Heart right ventricle (tissue), 16 donors: ENCODE measurements at regions not wholly inside any gene's neighbourhood (a gene's known extent, or its start where the extent isn't known, plus 50 kb on each side); places are given as distances from the start of the nearest gene placed in this dataset.

Source experiments
- ATAC-seq, 8 donors: fragments of 200-7000 bp; cut with Tn5 transposase; one replicate each; pipeline ENCODE4 v1.9.1; 2020; ENCODE audit warnings: mild to moderate bottlenecking in 8 of 8, moderate library complexity in 8 of 8, moderate number of reproducible peaks in 1 of 8
- DNase-seq, 2 donors: peaks; one replicate each; pipeline ENCODE4 v3.0.0-alpha.2; 2020
- H3K27ac ChIP-seq, 10 donors: fragments of 200-600 bp; sonication (generic) in 2 of 10; one replicate each; pipeline versions ENCODE4 v1.5.0 to v1.8.0; 2020 to 2022; ENCODE audit warnings: mild to moderate bottlenecking in 3 of 10
- H3K27me3 ChIP-seq, 7 donors: fragments of 200-600 bp; one replicate each; pipeline ENCODE4 v1.8.0; 2021 to 2022; ENCODE audit warnings: mild to moderate bottlenecking in 2 of 7
- H3K36me3 ChIP-seq, 9 donors: fragments of 200-600 bp; sonication (generic) in 1 of 9; one replicate each; pipeline versions ENCODE4 v1.5.0 to v1.8.0; 2020 to 2022; ENCODE audit warnings: mild to moderate bottlenecking in 2 of 9
- H3K4me1 ChIP-seq, 9 donors: fragments of 200-600 bp; sonication (generic) in 1 of 9; one replicate each; pipeline versions ENCODE4 v1.5.0 to v1.8.0; 2020 to 2022; ENCODE audit warnings: mild to moderate bottlenecking in 4 of 9
- H3K4me3 ChIP-seq, 10 donors: fragments of 200-600 bp; sonication (generic) in 2 of 10; one replicate each; pipeline versions ENCODE4 v1.5.0 to v1.8.0; 2020 to 2022; ENCODE audit warnings: mild to moderate bottlenecking in 7 of 10, moderate library complexity in 2 of 10
- H3K9me3 ChIP-seq, 11 donors: fragments of 200-600 bp in 10 of 11; sonication (generic) in 2 of 11; one replicate each; pipeline versions ENCODE4 v1.5.0 to v1.8.0; 2013 to 2022; ENCODE audit warnings: mild to moderate bottlenecking in 2 of 11, control low read depth in 1 of 11, moderate library complexity in 1 of 11
- WGBS, 2 donors: extraction: QIAGEN DNeasy Blood & Tissue Kit; methylation state at CpG; one replicate each; pipeline ENCODE4 v1.1.7; 2013; ENCODE audit warnings: inconsistent platforms in 1 of 2; 5-methylcytosine and 5-hydroxymethylcytosine counted together
- intact Hi-C, 10 donors: fragments of 100-400 bp; cut with DNase I; formaldehyde crosslinking; loops; one replicate each; pipeline versions ENCODE4 v1.11.1 to v1.14.2; 2022
- TF ChIP-seq, protein P1 (sequence below), 9 donors: fragments of 200-600 bp; sonication (generic) in 2 of 9; IDR thresholded peaks; one replicate each; pipeline versions ENCODE4 v1.5.0 to v1.8.0; 2021 to 2022; ENCODE audit warnings: antibody characterized with exemption in 9 of 9, mild to moderate bottlenecking in 5 of 9, moderate library complexity in 1 of 9
- donor health status: Arrhythmogenic right ventricular cardiomyopathy.
- donor health status: ischemic (EF 13 %, LVEDD 7.1; RV severe dilation, severe dysfunction).
- donor health status: healthy with polysubstance abuse.
- donor health status: DM: no; HTN: yes; CAD: no.
- donor health status: DM: no; HTN: no; CAD: no.
- donor health status: ischemic (EF 25% LVEDD 6.9; RV normal size, moderate dysfunction).
- donor health status: ischemic (EF 25% LVEDD 5.7; RV mildly dilated, moderate dysfunction).
- donor health status: healthy.
- donor health status: DM: yes; HTN: yes; CAD: no.
- donor health status: Ischemic cardiomyopathy.
- donor health status: ischemic (EF 35%, LVEDD 5.7; RV mildly dilated, moderate dysfunction).
- donor health status: nonischemic (EF 11% LVEDD 7.7; RV severe dilation, severe dysfunction).
- donor health status: DM: yes; HTN: yes; CAD: no.
- donor health status: PGD.
- donor health status: ischemic (EF 29% LVEDD 5.4; RV normal size, mild dysfunction).
- donor health status: nonischemic (EF 23%, LVEDD 6.1; RV moderate dilation, normal function).

DNA sequence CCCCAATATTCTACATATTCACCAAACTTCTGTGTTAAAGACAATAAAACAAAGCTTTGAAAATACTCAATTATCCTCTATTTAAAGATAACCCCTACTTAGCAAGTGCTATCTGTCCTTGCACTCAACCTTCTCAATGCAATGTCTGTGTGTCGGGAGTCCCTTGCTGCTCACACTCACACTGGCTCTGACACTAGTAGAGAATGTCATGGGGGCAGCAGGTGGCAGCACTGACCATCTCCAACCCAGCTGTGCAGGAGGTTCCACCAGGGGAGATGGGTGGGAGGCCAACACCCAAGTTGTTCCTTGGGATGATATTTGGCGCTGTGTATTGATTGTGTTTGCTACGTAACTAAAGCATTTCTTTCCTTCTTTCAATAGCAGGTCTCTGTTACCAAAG, 59.4 kb upstream of the SIMC1 start:
- ATAC-seq, result no peak

DNA sequence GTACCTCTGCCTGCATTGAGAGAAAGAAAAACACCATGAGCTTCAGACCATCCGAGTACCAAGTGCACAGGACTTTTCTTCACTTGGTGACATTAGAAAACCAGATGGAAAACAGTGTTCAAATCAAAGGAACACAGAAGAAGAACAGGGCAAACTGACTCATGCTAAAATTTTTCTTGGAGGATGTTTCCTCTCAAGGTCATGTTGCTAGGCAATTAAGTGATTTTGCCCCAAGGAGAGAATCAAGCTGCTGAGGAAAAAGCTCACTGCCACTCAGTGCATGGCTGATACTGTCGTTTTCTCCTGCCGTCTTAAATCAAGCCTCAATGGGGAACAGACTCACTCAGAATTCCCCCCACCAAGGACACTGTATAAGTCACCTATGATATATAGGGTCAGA, 57.9 kb upstream of the SIMC1 start:
- 40 to 41% methylated on average over 3 of the region's 3 CpGs for WGBS, 2 donors
- Histone ChIP-seq H3K27ac (no peak overlapping the region), H3K4me1 (no peaks in the 10 kb centered on the region), H3K4me3 (no peak overlapping the region), H3K36me3 (no peaks in the 10 kb centered on the region), H3K27me3 (peaks cover 0 to 70% (median 52%) of the 10 kb centered on the region in 7 donors), H3K9me3 (peaks cover 0 to 9% (median 0%) of the 10 kb centered on the region in 11 donors)
- ATAC-seq, result no peak
- TF ChIP-seq, protein P1, sequence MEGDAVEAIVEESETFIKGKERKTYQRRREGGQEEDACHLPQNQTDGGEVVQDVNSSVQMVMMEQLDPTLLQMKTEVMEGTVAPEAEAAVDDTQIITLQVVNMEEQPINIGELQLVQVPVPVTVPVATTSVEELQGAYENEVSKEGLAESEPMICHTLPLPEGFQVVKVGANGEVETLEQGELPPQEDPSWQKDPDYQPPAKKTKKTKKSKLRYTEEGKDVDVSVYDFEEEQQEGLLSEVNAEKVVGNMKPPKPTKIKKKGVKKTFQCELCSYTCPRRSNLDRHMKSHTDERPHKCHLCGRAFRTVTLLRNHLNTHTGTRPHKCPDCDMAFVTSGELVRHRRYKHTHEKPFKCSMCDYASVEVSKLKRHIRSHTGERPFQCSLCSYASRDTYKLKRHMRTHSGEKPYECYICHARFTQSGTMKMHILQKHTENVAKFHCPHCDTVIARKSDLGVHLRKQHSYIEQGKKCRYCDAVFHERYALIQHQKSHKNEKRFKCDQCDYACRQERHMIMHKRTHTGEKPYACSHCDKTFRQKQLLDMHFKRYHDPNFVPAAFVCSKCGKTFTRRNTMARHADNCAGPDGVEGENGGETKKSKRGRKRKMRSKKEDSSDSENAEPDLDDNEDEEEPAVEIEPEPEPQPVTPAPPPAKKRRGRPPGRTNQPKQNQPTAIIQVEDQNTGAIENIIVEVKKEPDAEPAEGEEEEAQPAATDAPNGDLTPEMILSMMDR (IDR thresholded peaks at IDR 0.05), result no peak
- no peak for DNase-seq
- intact Hi-C loops, result no loop called here

More for the DNA sequence above, 59.4 kb upstream of the SIMC1 start:
- WGBS, 2 donors, result 94 to 99% methylated on average over 3 of the region's 3 CpGs
- Histone ChIP-seq H3K27me3 (peaks cover 0 to 86% (median 68%) of the 10 kb centered on the region in 7 donors), H3K27ac (no peak overlapping the region), H3K9me3 (peaks cover 0 to 9% (median 0%) of the 10 kb centered on the region in 11 donors), H3K4me1 (no peaks in the 10 kb centered on the region), H3K36me3 (no peaks in the 10 kb centered on the region), H3K4me3 (no peak overlapping the region)
- intact Hi-C loops, result no loop called here
- TF ChIP-seq, protein P1 (IDR thresholded peaks at IDR 0.05), result no peak
- DNase-seq, result no peak

DNA sequence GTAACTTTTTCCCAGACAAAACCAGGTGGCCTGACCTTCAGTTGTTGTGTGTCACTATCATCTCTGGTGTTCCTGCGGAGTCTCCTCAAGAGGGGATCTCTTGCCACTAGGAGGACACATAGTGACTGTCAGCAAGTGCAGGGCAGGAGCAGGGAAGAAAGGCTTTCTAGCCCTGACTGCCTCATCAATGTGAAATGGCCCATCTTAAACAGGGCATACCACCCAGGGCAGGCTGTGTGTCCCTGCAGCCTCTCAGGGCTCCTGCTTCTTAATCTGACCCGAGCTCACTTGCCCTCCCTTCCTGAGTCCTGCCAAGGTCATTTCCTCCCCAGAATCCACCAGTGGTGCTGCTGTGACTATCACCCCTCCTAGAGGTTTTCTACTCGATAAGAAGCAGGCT, 57.4 kb upstream of the SIMC1 start:
- intact Hi-C loops, result no loop called here
- 22 to 35% methylated on average over 3 of the region's 3 CpGs for WGBS, 2 donors
- Histone ChIP-seq H3K4me1 (no peaks in the 10 kb centered on the region), H3K4me3 (no peak overlapping the region), H3K27me3 (peaks cover 0 to 68% (median 50%) of the 10 kb centered on the region in 7 donors), H3K9me3 (peaks cover 0 to 9% (median 0%) of the 10 kb centered on the region in 11 donors), H3K36me3 (no peaks in the 10 kb centered on the region), H3K27ac (no peak overlapping the region)
- ATAC-seq, result no peak
- DNase-seq, result no peak
- TF ChIP-seq, protein P1 (IDR thresholded peaks at IDR 0.05), result no peak

DNA sequence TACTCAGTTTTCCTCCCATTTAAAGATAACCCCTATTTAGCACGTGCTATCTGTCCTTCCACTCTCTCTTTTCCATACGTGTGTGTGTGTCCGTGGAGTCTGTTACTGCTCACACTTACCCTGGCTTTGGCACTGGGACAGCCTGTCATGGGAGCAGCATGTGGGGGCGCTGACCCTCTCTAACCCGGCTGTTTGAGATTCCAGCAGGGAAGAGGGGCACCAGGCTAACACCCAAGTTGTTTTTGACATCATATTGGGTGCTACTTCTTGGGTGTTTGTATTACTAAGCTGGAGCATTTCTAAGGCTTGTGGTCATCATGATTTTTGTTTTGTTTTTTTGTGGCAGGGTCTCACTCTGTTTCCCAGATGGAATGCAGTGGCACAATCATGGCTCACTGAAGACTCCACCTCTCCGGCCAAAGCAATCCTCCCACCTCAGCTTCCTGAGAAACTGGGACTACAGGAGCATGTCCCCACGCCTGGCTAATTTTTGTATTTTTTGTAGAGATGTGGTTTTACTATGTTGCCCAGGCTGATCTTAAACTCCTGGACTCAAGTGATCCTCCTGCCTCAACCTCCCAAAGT, 56.9 kb upstream of the SIMC1 start:
- ATAC-seq (no peak), DNase-seq (no peak)
- 42 to 46% methylated on average over 7 of the region's 7 CpGs for WGBS, 2 donors
- H3K9me3 ChIP-seq, result peaks cover 0 to 9% (median 0%) of the 10 kb centered on the region in 11 donors
- H3K4me3 ChIP-seq, result no peak overlapping the region
- intact Hi-C loops, result no loop called here
- peaks cover 0 to 63% (median 48%) of the 10 kb centered on the region in 7 donors for H3K27me3 ChIP-seq
- H3K36me3 ChIP-seq, result no peaks in the 10 kb centered on the region
- TF ChIP-seq, protein P1 (IDR thresholded peaks at IDR 0.05), result no peak
- H3K27ac ChIP-seq, result no peak overlapping the region
- H3K4me1 ChIP-seq, result no peaks in the 10 kb centered on the region
